Inferior parietal cortex (tissue), 1 donor: ENCODE measurements at regions not wholly inside any gene's neighbourhood (a gene's known extent, or its start where the extent isn't known, plus 50 kb on each side); places are given as distances from the start of the nearest gene placed in this dataset.

Source experiments
- DNase-seq: peaks from one replicate; pipeline ENCODE4 v3.0.0-alpha.2; 2016; ENCODE audit errors: extremely low spot score

- DNase-seq = no peak
Observed at GRCh38 chr18:56380685-56381084, 257.7 kb downstream of the TXNL1 start.

- no peak for DNase-seq
Observed at GRCh38 chr18:56379256-56379655, 259.1 kb downstream of the TXNL1 start.

DNA sequence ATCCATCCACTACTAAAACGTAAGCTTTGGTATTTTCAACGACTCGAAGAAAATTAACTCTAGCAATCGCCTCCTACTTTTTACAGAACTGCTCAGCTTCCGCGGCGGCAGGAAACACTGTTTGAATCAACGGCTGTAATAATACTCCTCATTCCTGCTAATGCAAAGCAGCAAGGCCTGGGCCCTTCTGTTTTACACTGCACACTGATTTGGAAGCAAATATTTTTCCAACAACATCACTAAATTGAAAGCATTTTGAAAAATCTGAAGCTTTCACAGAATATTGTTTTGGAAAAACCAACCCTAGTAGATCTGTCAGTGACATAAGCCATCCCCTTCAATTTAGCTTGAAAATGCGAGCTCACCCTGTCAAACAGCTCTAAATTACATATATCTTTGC lies 261.2 kb downstream of the TXNL1 start:
- no peak for DNase-seq

DNA sequence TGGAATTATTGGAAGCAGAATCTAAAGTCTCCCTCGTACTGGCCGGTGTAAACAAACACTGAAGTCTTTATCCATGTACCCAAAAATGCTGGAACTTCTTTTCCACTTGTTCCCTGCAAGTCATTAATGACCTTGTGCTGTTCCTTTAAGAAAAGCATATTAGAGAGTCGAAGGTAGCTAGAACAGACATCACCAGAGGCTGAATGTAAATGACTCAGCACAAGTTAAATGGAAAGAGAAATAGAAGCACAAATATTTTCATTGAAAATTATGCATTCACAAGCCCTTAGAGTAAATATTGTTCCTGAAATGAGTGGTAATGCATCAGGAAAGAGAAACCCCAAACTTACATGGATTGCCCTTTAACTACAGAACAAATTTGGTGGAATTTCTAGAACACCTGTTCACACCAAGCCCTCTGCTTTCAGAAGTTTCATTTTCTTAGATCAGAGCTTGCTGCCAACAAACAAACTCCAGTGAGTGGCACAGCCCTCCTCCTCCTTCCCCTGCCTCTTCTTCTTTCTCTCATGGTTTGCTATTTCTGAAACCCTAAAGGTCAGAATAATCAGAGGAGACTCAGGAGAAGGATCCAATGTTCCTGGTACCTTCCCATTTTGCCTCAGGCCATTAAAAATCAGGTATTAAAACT lies 264.3 kb downstream of the TXNL1 start:
- DNase-seq = no peak

DNA sequence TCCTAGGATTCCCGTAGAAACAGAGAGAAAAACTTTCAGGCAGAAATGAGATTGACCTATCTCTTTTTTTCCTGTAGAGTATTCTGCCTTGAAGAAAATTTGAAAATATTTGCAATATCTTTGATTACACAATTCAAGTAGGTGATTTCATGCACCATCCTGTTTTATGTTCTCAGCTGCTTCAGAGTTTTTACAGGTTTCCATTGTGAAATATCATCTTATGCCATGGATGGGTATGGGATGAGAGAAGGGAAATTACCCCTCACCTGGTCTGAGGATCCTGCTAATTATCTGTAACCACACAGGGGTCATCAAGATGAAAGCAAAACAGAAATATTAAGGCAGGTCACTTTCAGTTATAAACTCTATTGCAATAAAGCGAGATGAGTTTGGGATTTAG lies 264.8 kb downstream of the TXNL1 start:
- DNase-seq = no peak

- DNase-seq = no peak
Observed at GRCh38 chr18:56368066-56368465, 270.3 kb downstream of the TXNL1 start.

GRCh38 chr18:56358608-56359280 lies 279.6 kb downstream of the TXNL1 start:
- DNase-seq = no peak

DNA sequence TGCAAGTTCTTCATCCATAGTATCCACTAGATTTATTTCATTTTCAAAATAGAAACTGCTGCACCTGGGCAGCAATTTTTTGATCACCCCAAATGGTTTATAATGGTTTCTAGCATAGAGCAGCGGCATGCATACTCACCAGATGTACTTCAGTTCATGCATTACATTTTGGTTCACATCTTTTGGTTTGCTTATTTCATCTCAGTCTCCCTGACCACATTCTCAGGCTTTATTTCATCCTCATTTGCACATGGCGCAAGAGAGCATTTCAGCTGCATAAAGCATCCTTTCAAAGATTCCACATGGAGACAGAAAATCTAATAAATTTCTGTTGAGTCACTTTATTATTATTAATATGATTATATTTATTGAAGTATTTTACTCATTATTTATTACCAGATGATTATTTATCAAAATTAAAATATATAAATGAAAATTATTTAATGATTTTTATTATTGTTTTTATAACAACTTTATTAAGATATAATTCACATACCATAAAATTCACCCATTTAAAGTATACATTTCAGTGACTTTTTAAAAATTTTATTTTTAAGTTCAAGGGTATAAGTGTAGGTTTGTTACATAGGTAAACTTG lies 284.6 kb downstream of the TXNL1 start:
- no peak for DNase-seq

- no peak for DNase-seq
Observed at GRCh38 chr18:56351911-56352500, 286.4 kb downstream of the TXNL1 start.

DNA sequence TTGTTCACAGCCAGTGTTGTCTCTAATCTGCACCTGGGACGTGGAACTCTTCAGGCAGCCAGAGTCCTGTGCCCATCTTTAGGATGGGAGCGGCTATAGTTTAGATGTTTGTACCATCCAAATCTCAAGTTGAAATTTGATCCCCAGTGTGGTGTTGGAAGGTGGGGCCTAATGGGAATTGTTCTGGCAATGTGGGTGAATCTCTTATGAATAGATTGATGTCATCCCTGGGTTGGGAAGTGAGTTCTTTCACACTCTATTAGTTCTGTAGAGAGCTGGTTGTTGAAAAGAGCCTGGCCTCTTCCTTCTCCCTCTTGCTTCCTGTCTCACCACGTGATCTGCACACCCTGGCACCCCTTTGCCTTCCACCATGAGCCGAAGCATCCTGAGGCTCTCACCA lies 300.9 kb downstream of the TXNL1 start:
- DNase-seq = no peak

GRCh38 chr18:56333839-56334238 lies 304.6 kb downstream of the TXNL1 start:
- DNase-seq = no peak

DNA sequence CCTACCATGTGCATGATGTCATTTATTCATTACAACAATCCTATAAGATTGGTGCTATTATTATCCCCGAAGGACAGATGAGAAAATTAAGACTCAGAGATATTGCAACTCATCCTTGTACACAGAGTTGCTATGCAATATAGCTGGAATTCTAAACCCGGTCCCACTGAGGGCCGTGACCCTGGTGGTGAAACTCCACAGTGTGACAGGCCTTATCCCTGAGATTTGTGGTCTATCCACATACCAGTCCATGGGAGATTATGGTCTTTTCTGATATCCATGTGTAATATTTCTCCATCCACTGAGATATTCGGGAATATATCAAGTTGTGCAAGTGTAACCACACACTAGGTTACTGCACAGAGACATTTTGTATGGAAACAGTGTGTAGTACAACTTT lies 305.2 kb downstream of the TXNL1 start:
- DNase-seq = no peak

DNA sequence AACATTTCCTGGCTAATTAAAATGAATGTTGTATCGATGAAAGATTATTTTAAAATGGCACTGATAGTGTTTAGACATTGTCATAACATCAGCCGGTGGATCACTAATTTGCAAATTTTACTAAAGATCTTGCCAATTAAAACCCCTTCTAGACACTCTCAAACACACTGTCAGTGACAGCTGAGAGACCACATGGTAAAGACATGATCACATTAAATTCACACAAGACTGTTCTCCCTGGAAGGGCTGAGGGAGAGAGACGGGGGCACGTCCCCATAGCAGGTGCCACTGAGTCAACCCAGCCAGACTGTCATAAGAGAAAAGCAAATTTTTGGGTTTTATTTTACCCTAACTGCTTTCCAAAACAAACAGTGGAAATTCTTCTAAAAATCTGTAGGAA lies 306.0 kb downstream of the TXNL1 start:
- no peak for DNase-seq

DNA sequence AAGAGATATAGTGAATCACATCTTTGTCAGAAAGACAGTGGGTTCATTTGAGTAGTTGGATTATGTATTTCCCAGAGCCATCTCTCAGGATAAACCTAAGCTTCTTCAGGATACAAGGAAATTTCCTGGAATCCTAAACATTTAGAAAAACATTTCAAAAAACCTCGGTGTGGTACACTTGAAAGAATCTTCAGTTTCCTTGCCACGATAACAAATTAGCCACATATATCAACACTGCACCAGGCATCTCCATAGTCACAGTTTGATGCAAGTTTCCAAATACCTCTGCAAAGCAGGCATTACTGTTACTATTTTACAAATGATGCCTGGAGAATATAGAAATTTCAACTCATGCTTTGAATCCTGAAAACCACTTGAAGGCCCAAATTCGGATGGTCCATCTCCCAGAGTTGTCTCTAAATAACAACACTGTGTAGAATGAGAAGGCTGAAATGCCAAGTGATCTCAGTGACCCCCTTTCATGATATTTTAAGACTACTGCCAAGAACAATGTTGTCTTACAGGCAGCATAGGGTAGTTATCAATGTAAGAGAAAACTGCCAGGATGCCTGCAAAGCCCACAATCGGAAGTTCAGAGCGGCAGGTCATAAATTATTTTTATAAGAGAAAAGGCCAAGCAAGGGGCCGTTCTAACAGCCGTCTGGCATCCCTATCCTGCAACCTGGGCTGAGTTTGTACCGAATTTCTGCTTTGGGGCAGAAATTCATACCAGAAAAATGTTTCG lies 307.9 kb downstream of the TXNL1 start:
- no peak for DNase-seq

DNA sequence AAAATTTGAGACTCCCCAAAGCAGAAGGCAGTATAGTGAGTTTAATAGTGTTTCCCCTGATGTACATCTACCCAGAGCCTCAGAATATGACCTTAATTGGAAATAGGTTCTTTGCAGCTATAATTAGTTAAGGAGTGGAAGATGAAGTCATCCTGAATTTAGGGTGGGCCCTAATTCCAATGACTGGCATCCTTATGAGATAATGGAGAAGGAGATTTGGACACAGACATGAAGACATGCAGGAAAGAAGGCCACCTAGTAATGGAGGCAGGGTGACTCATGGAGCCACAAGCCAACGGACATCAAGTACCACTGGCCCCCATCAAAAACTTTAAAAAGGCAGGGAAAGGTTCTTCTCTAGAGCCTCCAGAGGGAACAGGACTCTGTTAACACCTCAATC lies 308.9 kb downstream of the TXNL1 start:
- DNase-seq = no peak

GRCh38 chr18:56327191-56327885 lies 311.1 kb downstream of the TXNL1 start:
- no peak for DNase-seq

DNA sequence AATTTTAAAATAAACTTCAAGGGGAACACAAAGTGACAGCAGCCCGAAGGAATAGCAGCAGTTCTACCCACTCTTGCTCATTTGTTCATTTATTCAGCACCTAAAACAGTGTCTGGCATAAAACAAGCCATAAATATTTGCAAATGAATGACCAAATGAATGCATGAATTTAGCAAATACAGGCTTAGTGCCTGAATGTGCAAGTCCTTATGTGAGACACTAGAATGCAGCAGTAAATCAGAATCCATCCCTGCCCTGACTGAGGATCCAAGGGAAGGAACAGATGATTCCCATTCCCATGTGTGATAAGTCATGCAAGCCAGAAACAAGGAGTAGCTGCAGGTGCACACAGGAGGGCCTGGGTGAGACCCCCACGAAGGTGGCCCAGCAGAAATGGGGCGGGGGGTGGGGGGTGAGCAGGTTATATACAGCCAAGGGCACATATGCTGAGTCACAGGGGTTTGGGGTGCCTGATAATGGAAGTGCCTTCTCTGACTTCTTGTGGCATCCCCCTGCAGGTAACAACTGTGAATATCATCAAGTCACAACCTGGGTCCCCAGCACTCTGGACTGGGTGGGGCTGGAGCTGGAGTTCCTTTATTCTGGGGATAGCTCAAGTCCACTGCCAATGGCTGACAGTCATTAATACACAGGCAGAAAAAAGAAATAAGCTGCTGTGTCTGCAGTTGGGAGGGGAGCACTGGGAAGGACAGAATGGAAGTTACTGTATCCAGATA lies 311.9 kb downstream of the TXNL1 start:
- no peak for DNase-seq

DNA sequence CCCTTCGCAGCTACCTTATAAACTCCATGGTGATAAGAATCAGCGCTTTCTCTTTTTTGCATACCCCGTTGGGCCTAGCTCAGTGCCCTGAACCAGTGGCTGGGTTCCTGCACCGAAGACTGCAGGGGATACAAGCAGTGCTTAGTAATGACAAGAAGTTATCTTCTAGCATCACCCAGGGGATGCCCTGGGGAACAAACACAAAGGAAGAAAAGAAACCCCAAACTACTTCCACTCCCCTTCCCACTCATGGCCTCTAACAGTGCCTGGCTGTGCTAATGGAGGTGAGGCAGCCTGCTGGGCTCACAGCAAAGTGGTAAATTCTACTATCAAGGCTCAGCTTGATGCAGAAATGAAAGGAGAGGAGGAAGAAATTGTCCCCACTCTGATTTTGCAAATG lies 314.7 kb downstream of the TXNL1 start:
- no peak for DNase-seq

DNA sequence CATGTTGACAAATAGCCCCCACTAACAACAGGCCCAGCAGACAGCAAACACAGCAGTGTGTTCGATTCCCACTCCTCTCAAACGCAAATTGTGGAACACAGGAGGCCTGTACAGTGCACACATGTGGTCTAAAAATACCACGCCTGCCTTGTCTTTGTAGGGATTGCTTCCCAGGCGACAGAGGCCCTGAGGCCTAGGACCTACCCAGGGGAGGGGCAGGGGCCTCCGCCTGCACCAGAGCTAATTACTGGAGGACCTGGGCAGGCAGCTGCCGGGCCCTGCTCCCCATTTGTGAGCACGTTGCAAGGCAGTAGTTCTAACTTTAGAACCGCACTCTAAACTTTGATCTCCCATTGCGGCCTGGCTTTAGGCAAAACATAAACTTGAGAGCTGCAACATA lies 316.0 kb downstream of the TXNL1 start:
- no peak for DNase-seq

DNA sequence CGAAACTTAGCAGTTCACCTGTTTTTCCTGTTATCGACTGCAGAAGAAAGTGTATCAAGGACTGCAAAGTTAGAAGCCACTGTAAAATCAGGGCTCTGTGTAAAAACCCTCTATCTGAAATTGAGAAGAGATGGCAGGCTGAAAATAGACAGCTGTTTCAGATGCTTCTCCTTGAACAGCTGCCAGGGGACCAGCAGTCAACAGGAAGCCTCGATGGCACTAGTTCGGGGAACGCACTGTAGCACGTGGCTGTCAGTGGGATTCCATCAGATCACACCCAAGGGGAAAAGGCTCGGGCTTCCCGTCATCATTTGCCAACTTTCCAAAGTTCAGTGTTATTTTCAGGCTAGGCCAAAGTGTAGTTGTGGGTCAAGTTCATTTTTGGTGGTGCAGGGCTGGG lies 316.9 kb downstream of the TXNL1 start:
- no peak for DNase-seq

DNA sequence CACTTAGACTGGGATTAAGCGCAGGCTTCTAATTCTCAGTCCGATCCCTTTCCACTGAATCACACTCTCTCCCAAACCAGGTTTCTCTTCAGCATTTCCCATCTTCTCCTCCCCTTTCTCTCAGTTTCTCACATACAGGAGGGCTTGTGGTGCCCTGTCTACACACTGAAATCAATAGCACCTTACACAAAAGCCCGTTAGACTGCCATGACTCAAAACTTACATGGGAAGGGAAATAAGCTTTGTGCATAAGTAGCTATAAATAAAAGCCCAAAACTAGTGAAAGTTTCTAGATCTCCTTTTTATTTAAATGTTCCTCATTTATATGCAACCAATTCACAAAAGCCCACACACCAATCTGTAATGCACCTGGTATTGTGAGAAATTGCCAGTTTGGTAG lies 318.4 kb downstream of the TXNL1 start:
- no peak for DNase-seq
